ENCODE measurements at regions not wholly inside any gene's neighbourhood (a gene's known extent, or its start where the extent isn't known, plus 50 kb on each side); places are given as distances from the start of the nearest gene placed in this dataset.

DNA sequence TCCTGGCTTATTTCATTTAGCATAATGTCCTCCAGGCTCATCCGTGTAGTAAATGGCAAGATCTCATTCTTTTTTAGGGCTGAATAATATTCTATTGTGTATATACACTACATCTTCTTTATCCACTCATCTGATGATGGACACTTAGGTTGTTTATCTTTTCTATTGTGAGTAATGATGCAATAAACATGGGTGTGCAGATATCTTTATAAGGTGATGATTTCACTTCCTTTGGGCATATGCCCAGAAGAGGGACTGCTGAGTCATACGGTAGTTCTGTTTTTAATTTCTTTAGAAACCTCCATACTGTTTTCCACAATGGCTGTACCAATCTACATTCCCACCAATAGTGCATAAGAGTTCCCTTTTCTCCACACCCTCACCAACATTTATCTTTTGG lies 317.6 kb upstream of the CNKSR2 start:
- no peak for ATAC-seq (replicated peaks in 1 of 4)
- H3K4me1 Mint-ChIP-seq = no peaks in the 10 kb centered on the region
- H3K9me3 ChIP-seq = no peaks in the 10 kb centered on the region
- H3K36me3 Mint-ChIP-seq = no peaks in the 10 kb centered on the region
- H3K4me3 ChIP-seq (ENCODE audit: control insufficient read depth in 1 of 2, extremely low read depth in 1 of 2, low read length in 1 of 2) = no peak overlapping the region
- ChIA-PET CTCF (no interaction called here), POLR2A (no interaction called here)
- peaks cover 8 to 18% (median 11%) of the 10 kb centered on the region in 3 donors for H3K9me3 Mint-ChIP-seq
- no peak overlapping the region for H3K27ac Mint-ChIP-seq
- H3K27me3 Mint-ChIP-seq = no peaks in the 10 kb centered on the region
- no peak overlapping the region for H3K4me3 Mint-ChIP-seq
- DNase-seq = no peak
- no peaks in the 10 kb centered on the region for H3K27me3 ChIP-seq (replicated peaks in 1 of 2; ENCODE audit: control insufficient read depth in 2 of 2, extremely low read depth in 1 of 2, insufficient read depth in 2 of 2, low read length in 1 of 2)
- WGBS (ENCODE audit: insufficient coverage) = no CpG with 5 or more reads among the region's 2 CpGs
- H3K36me3 ChIP-seq (ENCODE audit: control insufficient read depth in 2 of 2, extremely low read depth in 1 of 2, insufficient read depth in 1 of 2, low read length in 1 of 2) = no peaks in the 10 kb centered on the region
- H3K4me1 ChIP-seq (ENCODE audit: control insufficient read depth in 1 of 2, extremely low read depth in 1 of 2, insufficient read depth in 2 of 2, low read length in 2 of 2) = no peaks in the 10 kb centered on the region
- H3K27ac ChIP-seq (ENCODE audit: low read length) = no peak overlapping the region

DNA sequence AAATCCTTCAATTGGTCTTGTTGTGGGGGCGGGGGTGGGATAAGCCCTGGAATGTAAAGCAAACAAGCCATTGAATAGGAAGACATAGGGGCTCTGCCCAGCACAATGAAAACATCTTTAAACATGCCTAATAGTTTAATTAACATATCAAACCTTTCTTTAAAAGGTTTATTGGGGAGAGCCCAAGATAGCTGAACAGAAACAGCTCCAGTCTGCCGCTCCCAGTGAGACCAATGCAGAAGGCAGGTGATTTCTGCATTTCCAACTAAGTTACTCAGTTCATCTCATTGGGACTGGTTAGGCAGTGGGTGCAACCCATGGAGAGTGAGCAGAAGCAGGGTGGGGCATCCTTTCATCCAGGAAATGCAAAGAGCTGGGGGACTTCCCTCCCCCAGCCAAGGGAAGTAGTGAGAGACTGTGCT lies 327.2 kb upstream of the CNKSR2 start:
- CTCF ChIA-PET = no interaction called here
- ATAC-seq (replicated peaks in 1 of 4) (no peak), DNase-seq (no peak)
- H3K27ac ChIP-seq (ENCODE audit: low read length) = no peak overlapping the region
- H3K4me3 Mint-ChIP-seq = no peak overlapping the region
- peaks cover 0 to 12% (median 0%) of the 10 kb centered on the region in 3 donors for H3K9me3 Mint-ChIP-seq
- WGBS (ENCODE audit: insufficient coverage) = no CpG with 5 or more reads among the region's 2 CpGs
- no peaks in the 10 kb centered on the region for H3K9me3 ChIP-seq
- H3K27ac Mint-ChIP-seq = no peak overlapping the region
- H3K4me3 ChIP-seq (ENCODE audit: control insufficient read depth in 1 of 2, extremely low read depth in 1 of 2, low read length in 1 of 2) = no peak overlapping the region
- no peaks in the 10 kb centered on the region for H3K36me3 ChIP-seq (ENCODE audit: control insufficient read depth in 2 of 2, extremely low read depth in 1 of 2, insufficient read depth in 1 of 2, low read length in 1 of 2)
- no peaks in the 10 kb centered on the region for H3K27me3 ChIP-seq (replicated peaks in 1 of 2; ENCODE audit: control insufficient read depth in 2 of 2, extremely low read depth in 1 of 2, insufficient read depth in 2 of 2, low read length in 1 of 2)
- no peaks in the 10 kb centered on the region for H3K36me3 Mint-ChIP-seq
- H3K27me3 Mint-ChIP-seq = peaks cover 7 to 26% of the 10 kb centered on the region in 2 donors
- H3K4me1 Mint-ChIP-seq = no peaks in the 10 kb centered on the region
- no peaks in the 10 kb centered on the region for H3K4me1 ChIP-seq (ENCODE audit: control insufficient read depth in 1 of 2, extremely low read depth in 1 of 2, insufficient read depth in 2 of 2, low read length in 2 of 2)
- POLR2A ChIA-PET = no interaction called here

DNA sequence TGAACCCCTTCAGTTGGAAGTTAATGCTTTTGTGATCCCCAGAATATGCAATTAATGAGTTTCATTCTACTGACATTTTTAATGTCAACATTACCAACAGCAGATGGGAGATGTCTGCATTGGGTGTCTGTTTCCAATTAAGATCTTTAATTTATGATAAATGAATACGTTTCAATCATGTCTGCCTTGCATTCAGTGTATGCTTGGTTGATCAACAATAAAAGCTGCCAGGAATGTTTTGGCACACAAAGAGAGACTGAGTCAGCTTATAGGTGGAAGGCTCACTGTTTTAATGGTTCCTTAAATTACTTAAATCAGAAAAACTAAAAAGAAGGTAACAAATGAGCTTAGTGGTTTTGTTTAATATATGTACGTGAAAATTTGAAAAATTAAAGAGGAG lies 359.9 kb upstream of the CNKSR2 start:
- CTCF ChIA-PET = no interaction called here

DNA sequence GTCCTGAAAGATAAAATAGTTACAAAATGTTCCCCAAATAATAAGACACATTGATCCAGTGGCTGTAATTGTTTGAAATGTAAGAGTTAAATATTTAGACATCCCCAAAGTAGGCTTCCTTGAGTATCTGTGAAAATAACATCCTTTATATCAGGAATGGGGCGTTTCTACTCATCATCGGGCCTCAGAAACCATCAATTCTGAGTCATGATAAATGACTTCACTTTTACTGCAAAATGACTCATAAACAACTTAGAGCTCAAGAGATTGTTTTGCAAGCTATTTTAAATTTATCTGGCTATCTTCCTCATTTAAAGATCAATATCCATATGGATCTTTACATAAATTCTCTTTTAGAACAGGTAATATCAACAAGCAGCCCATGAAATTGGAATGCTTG lies 369.4 kb upstream of the CNKSR2 start:
- Mint-ChIP-seq H3K9me3 (no peaks in the 10 kb centered on the region), H3K4me3 (no peak overlapping the region), H3K27me3 (peaks cover 0 to 16% of the 10 kb centered on the region in 2 donors), H3K4me1 (no peaks in the 10 kb centered on the region), H3K27ac (no peak overlapping the region), H3K36me3 (no peaks in the 10 kb centered on the region)
- H3K4me1 ChIP-seq (ENCODE audit: control insufficient read depth in 1 of 2, extremely low read depth in 1 of 2, insufficient read depth in 2 of 2, low read length in 2 of 2) = no peaks in the 10 kb centered on the region
- CTCF ChIA-PET = no interaction called here
- no peaks in the 10 kb centered on the region for H3K36me3 ChIP-seq (ENCODE audit: control insufficient read depth in 2 of 2, extremely low read depth in 1 of 2, insufficient read depth in 1 of 2, low read length in 1 of 2)
- no peak overlapping the region for H3K27ac ChIP-seq (ENCODE audit: low read length)
- 80% methylated on average over 1 of the region's 2 CpGs for WGBS (ENCODE audit: insufficient coverage)
- no peaks in the 10 kb centered on the region for H3K9me3 ChIP-seq
- H3K4me3 ChIP-seq (ENCODE audit: control insufficient read depth in 1 of 2, extremely low read depth in 1 of 2, low read length in 1 of 2) = no peak overlapping the region
- no peak for DNase-seq
- no peak for ATAC-seq (replicated peaks in 1 of 4)
- POLR2A ChIA-PET = no interaction called here
- H3K27me3 ChIP-seq (replicated peaks in 1 of 2; ENCODE audit: control insufficient read depth in 2 of 2, extremely low read depth in 1 of 2, insufficient read depth in 2 of 2, low read length in 1 of 2) = no peaks in the 10 kb centered on the region

More for the DNA sequence above, 359.9 kb upstream of the CNKSR2 start:
- H3K4me3 ChIP-seq (ENCODE audit: control insufficient read depth in 1 of 2, extremely low read depth in 1 of 2, low read length in 1 of 2) = no peak overlapping the region
- H3K4me1 ChIP-seq (ENCODE audit: control insufficient read depth in 1 of 2, extremely low read depth in 1 of 2, insufficient read depth in 2 of 2, low read length in 2 of 2) = no peaks in the 10 kb centered on the region
- no peaks in the 10 kb centered on the region for H3K36me3 ChIP-seq (ENCODE audit: control insufficient read depth in 2 of 2, extremely low read depth in 1 of 2, insufficient read depth in 1 of 2, low read length in 1 of 2)
- no peak overlapping the region for H3K4me3 Mint-ChIP-seq
- no CpG with 5 or more reads among the region's 2 CpGs for WGBS (ENCODE audit: insufficient coverage)
- peaks cover 0 to 4% (median 0%) of the 10 kb centered on the region in 3 donors for H3K9me3 Mint-ChIP-seq
- H3K4me1 Mint-ChIP-seq = no peaks in the 10 kb centered on the region
- no peaks in the 10 kb centered on the region for H3K9me3 ChIP-seq
- DNase-seq = no peak
- H3K27ac ChIP-seq (ENCODE audit: low read length) = no peak overlapping the region
- no peak for ATAC-seq (replicated peaks in 1 of 4)
- H3K27me3 ChIP-seq (replicated peaks in 1 of 2; ENCODE audit: control insufficient read depth in 2 of 2, extremely low read depth in 1 of 2, insufficient read depth in 2 of 2, low read length in 1 of 2) = no peaks in the 10 kb centered on the region
- no peaks in the 10 kb centered on the region for H3K36me3 Mint-ChIP-seq
- POLR2A ChIA-PET = no interaction called here
- no peak overlapping the region for H3K27ac Mint-ChIP-seq
- peaks cover 2 to 20% of the 10 kb centered on the region in 2 donors for H3K27me3 Mint-ChIP-seq

DNA sequence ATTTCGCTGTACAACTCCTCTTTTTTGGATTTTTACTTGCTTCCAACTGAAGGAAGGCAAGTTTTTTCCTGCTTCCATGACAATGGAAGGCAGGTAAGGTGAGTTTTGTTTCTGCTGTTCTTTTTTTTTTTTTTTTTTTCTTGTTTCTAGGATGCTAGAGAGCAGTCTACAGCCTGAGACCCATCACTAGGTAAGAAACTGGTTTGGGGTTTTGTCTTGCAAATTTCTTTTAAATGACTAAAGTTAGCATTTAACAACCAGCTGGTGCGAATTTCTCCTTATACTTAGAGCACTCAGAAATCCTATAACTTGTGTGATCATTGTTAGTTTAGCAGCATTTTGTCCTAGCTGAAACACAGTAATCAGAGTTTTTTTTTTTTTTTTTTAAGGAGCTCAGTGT lies 378.4 kb upstream of the CNKSR2 start:
- no peak overlapping the region for H3K27ac ChIP-seq (ENCODE audit: low read length)
- ATAC-seq (replicated peaks in 1 of 4) = no peak
- WGBS (ENCODE audit: insufficient coverage) = no CpG with 5 or more reads among the region's 2 CpGs

DNA sequence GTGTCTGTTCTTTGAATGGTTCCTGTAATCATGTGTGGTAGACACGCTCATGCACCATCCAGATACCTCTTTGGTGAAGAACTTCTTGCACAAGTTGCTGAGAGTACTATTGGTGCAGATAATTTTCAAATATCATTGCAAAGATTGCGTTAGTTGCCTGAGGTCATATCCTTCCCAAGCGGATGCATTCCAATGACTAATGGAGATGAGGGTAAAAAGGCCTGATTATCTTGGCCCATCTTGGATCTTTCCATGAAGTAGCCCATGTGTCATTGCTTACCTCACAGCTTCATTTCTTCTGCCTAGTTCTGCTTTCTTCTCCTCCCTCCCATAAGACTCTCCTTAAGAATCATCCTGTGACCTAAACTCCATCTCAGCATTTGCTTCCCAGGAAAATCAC lies 384.9 kb upstream of the CNKSR2 start:
- ATAC-seq (replicated peaks in 1 of 4) (no peak), DNase-seq (no peak)
- ChIA-PET POLR2A (no interaction called here), CTCF (no interaction called here)
- H3K4me1 Mint-ChIP-seq = no peaks in the 10 kb centered on the region
- no peaks in the 10 kb centered on the region for H3K9me3 ChIP-seq
- H3K27ac ChIP-seq (ENCODE audit: low read length) = no peak overlapping the region
- H3K4me1 ChIP-seq (ENCODE audit: control insufficient read depth in 1 of 2, extremely low read depth in 1 of 2, insufficient read depth in 2 of 2, low read length in 2 of 2) = no peaks in the 10 kb centered on the region
- H3K27me3 Mint-ChIP-seq = peaks cover 0 to 3% of the 10 kb centered on the region in 2 donors
- H3K27ac Mint-ChIP-seq = no peak overlapping the region
- no peak overlapping the region for H3K4me3 Mint-ChIP-seq
- no peaks in the 10 kb centered on the region for H3K27me3 ChIP-seq (replicated peaks in 1 of 2; ENCODE audit: control insufficient read depth in 2 of 2, extremely low read depth in 1 of 2, insufficient read depth in 2 of 2, low read length in 1 of 2)
- no peaks in the 10 kb centered on the region for H3K36me3 Mint-ChIP-seq
- WGBS (ENCODE audit: insufficient coverage) = no CpG with 5 or more reads among the region's 3 CpGs
- no peaks in the 10 kb centered on the region for H3K9me3 Mint-ChIP-seq
- no peaks in the 10 kb centered on the region for H3K36me3 ChIP-seq (ENCODE audit: control insufficient read depth in 2 of 2, extremely low read depth in 1 of 2, insufficient read depth in 1 of 2, low read length in 1 of 2)
- no peak overlapping the region for H3K4me3 ChIP-seq (ENCODE audit: control insufficient read depth in 1 of 2, extremely low read depth in 1 of 2, low read length in 1 of 2)

More for the DNA sequence above, 378.4 kb upstream of the CNKSR2 start:
- peaks cover 0 to 6% of the 10 kb centered on the region in 2 donors for H3K27me3 Mint-ChIP-seq
- H3K4me1 Mint-ChIP-seq = no peaks in the 10 kb centered on the region
- Histone ChIP-seq H3K4me3 (ENCODE audit: control insufficient read depth in 1 of 2, extremely low read depth in 1 of 2, low read length in 1 of 2) (no peak overlapping the region), H3K27me3 (replicated peaks in 1 of 2; ENCODE audit: control insufficient read depth in 2 of 2, extremely low read depth in 1 of 2, insufficient read depth in 2 of 2, low read length in 1 of 2) (no peaks in the 10 kb centered on the region), H3K9me3 (no peaks in the 10 kb centered on the region), H3K36me3 (ENCODE audit: control insufficient read depth in 2 of 2, extremely low read depth in 1 of 2, insufficient read depth in 1 of 2, low read length in 1 of 2) (no peaks in the 10 kb centered on the region), H3K4me1 (ENCODE audit: control insufficient read depth in 1 of 2, extremely low read depth in 1 of 2, insufficient read depth in 2 of 2, low read length in 2 of 2) (no peaks in the 10 kb centered on the region)
- DNase-seq = no peak
- CTCF ChIA-PET = interaction anchor here in 1 of 2 donors (0.6 to 0.7 kb wide), 2 partner anchors 658 to 1139 kb away, joined by 3 to 5 read pairs; no protein-coding TSS in a partner anchor
- no peaks in the 10 kb centered on the region for H3K36me3 Mint-ChIP-seq
- H3K27ac Mint-ChIP-seq = no peak overlapping the region
- no peaks in the 10 kb centered on the region for H3K9me3 Mint-ChIP-seq
- H3K4me3 Mint-ChIP-seq = no peak overlapping the region
- POLR2A ChIA-PET = no interaction called here

DNA sequence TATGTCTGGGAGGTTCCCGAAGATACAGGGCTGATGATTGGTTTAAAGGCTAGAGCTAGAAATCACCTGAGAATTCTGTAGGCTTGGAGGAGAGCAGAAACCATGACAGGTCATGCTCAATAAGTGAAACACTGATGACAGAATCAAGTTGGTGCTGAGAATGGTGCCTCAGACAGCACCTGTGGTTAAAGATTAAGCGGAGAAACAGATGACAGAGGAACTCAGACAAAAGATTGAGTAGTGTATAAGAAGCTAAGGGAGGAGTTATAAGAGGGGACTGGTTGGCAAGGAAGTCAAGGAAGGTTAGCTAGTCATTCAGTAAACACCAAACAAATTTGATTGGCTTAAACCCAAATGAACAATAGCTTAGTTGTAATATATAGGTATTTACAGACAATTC lies 385.4 kb upstream of the CNKSR2 start:
- POLR2A ChIA-PET = no interaction called here
- H3K4me3 ChIP-seq (ENCODE audit: control insufficient read depth in 1 of 2, extremely low read depth in 1 of 2, low read length in 1 of 2) = no peak overlapping the region
- H3K27me3 ChIP-seq (replicated peaks in 1 of 2; ENCODE audit: control insufficient read depth in 2 of 2, extremely low read depth in 1 of 2, insufficient read depth in 2 of 2, low read length in 1 of 2) = no peaks in the 10 kb centered on the region
- H3K27ac ChIP-seq (ENCODE audit: low read length) = no peak overlapping the region
- Mint-ChIP-seq H3K27me3 (peaks cover 0 to 3% of the 10 kb centered on the region in 2 donors), H3K9me3 (no peaks in the 10 kb centered on the region), H3K27ac (no peak overlapping the region), H3K36me3 (no peaks in the 10 kb centered on the region), H3K4me1 (no peaks in the 10 kb centered on the region), H3K4me3 (no peak overlapping the region)
- no peaks in the 10 kb centered on the region for H3K9me3 ChIP-seq
- CTCF ChIA-PET = no interaction called here
- no peaks in the 10 kb centered on the region for H3K4me1 ChIP-seq (ENCODE audit: control insufficient read depth in 1 of 2, extremely low read depth in 1 of 2, insufficient read depth in 2 of 2, low read length in 2 of 2)
- no peaks in the 10 kb centered on the region for H3K36me3 ChIP-seq (ENCODE audit: control insufficient read depth in 2 of 2, extremely low read depth in 1 of 2, insufficient read depth in 1 of 2, low read length in 1 of 2)
- DNase-seq = no peak
- WGBS (ENCODE audit: insufficient coverage) = 100% methylated on average over 1 of the region's 2 CpGs
- ATAC-seq (replicated peaks in 1 of 4) = no peak

Data from T-cell (primary cell).